ENCODE measurements at regions not wholly inside any gene's neighbourhood (a gene's known extent, or its start where the extent isn't known, plus 50 kb on each side); places are given as distances from the start of the nearest gene placed in this dataset.
A peak's percentile ranks its signal among the peaks of the same experiment; 100 is the strongest.

- H3K4me2 ChIP-seq: no peak overlapping the region
- H3K4me3 ChIP-seq: no peak overlapping the region
- TF ChIP-seq Cebpa-rat (IDR thresholded peaks at IDR 0.05): no peak
- H3K9me3 ChIP-seq: no peaks in the 10 kb centered on the region
- H4K20me1 ChIP-seq: no peaks in the 10 kb centered on the region
- H3K27ac ChIP-seq: no peak overlapping the region
- H3K27me3 ChIP-seq: no peaks in the 10 kb centered on the region
- no peaks in the 10 kb centered on the region for H3K36me3 ChIP-seq
- no peaks in the 10 kb centered on the region for H3K4me1 ChIP-seq
- no peak overlapping the region for H3K9ac ChIP-seq
Observed at GRCh38 chr5:2981035-2981434, 229.6 kb upstream of the IRX2 start.

DNA sequence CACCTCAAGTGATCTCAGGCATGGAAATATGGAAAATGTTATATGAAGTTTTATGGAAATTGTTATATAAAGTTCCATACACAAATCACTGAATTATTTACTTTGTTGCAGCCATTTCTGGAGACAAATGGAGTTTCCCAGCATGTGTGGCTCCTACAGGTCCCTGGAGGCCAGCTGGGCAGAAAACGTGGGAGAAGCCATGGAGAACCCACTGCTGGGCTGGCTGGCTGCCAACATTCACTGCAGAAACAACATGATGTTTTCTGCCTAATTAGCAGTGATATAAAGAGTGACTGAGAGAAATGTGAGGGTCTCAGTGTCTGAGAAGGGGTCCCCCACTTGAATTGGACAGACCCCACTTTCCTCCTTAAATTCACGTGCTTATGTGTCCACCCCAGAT lies 208.8 kb upstream of the IRX2 start:
- H3K36me3 ChIP-seq: no peaks in the 10 kb centered on the region
- 0 out of 2 replicates have a peak overlapping the region, but pooled peaks have one; percentile 3 for H3K4me2 ChIP-seq
- H3K9ac ChIP-seq: no peak overlapping the region
- H3K4me3 ChIP-seq: no peak overlapping the region
- H3K27ac ChIP-seq: no peak overlapping the region
- no peaks in the 10 kb centered on the region for H4K20me1 ChIP-seq
- H3K9me3 ChIP-seq: peaks cover 48% of the 10 kb centered on the region
- no peaks in the 10 kb centered on the region for H3K27me3 ChIP-seq
- no peak for TF ChIP-seq Cebpa-rat (IDR thresholded peaks at IDR 0.05)
- H3K4me1 ChIP-seq: peaks cover 20% of the 10 kb centered on the region

- Histone ChIP-seq H4K20me1 (no peaks in the 10 kb centered on the region), H3K27me3 (no peaks in the 10 kb centered on the region), H3K9me3 (peaks cover 48% of the 10 kb centered on the region), H3K27ac (no peak overlapping the region), H3K36me3 (no peaks in the 10 kb centered on the region), H3K4me1 (peaks cover 7% of the 10 kb centered on the region), H3K9ac (no peak overlapping the region), H3K4me2 (no peak overlapping the region), H3K4me3 (no peak overlapping the region)
- TF ChIP-seq Cebpa-rat (IDR thresholded peaks at IDR 0.05): no peak
Observed at GRCh38 chr5:2958976-2959375, 207.5 kb upstream of the IRX2 start.

DNA sequence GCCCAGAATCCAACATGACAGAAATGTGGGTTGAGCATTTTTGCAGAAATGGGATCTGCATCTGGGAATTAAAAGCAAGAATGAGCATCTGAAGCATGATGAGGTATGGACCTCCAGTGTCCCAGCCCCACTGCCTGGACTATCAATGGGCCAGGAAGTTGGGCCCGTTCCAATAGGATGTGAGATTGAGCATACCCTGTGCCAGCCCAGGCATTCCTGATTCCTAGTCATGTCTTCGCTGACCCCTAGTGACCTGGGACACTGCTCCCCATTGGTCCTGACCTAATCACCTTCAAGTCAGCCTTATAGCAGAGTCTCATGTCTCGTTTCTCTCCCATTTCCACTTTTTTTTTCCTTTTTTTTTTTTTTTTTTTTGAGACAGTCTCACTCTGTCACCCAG lies 197.4 kb upstream of the IRX2 start:
- H3K4me1 ChIP-seq: no peaks in the 10 kb centered on the region
- H4K20me1 ChIP-seq: no peaks in the 10 kb centered on the region
- no peaks in the 10 kb centered on the region for H3K36me3 ChIP-seq
- H3K9me3 ChIP-seq: no peaks in the 10 kb centered on the region
- no peak overlapping the region for H3K27ac ChIP-seq
- no peak overlapping the region for H3K4me2 ChIP-seq
- no peaks in the 10 kb centered on the region for H3K27me3 ChIP-seq
- TF ChIP-seq Cebpa-rat (IDR thresholded peaks at IDR 0.05): no peak
- no peak overlapping the region for H3K4me3 ChIP-seq
- no peak overlapping the region for H3K9ac ChIP-seq

DNA sequence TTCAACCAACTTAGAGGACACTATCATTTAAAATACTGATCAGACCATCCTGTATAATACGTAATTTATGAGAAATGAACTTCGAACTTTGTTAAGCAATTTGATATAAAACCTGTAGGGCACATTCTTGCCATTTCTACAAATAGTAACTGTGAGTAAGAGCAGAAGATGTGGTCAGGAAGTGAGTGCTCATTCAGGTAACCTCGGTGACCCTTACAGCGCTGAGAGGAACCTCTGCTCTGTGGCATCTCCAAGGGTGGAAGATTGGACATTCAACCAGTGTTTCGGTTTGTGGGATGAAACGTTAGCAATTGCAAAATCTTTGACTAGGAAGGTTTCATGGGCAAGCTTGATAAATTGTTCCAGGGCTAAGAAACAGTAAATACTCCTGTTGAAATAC lies 194.8 kb upstream of the IRX2 start:
- no peak overlapping the region for H3K4me2 ChIP-seq
- no peaks in the 10 kb centered on the region for H3K27me3 ChIP-seq
- no peak overlapping the region for H3K9ac ChIP-seq
- H3K36me3 ChIP-seq: no peaks in the 10 kb centered on the region
- H3K4me1 ChIP-seq: no peaks in the 10 kb centered on the region
- H3K27ac ChIP-seq: no peak overlapping the region
- no peaks in the 10 kb centered on the region for H4K20me1 ChIP-seq
- no peak overlapping the region for H3K4me3 ChIP-seq
- no peak for TF ChIP-seq Cebpa-rat (IDR thresholded peaks at IDR 0.05)
- peaks cover 18% of the 10 kb centered on the region for H3K9me3 ChIP-seq

DNA sequence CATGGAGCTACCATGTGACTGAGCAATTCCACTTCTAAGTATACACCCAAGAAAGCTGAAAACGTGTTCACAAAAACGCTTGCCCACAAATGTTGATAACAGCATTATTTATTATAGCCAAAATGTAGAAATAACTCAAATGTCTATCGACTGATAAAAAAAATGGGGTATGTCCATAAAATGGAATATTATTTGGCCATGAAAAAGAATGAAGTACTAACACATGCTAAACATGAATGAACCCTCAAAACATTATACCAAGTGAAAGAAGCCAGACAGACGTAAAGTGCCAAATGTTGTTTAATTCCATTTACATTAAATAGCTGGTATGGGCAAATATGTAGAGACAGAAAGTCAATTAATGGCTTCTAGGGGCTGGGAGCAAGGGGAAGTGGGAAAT lies 184.9 kb upstream of the IRX2 start:
- Histone ChIP-seq H3K4me2 (no peak overlapping the region), H3K4me3 (no peak overlapping the region), H3K27ac (no peak overlapping the region), H3K27me3 (no peaks in the 10 kb centered on the region), H3K9ac (no peak overlapping the region), H3K36me3 (no peaks in the 10 kb centered on the region), H4K20me1 (no peaks in the 10 kb centered on the region), H3K9me3 (peaks cover 8% of the 10 kb centered on the region), H3K4me1 (no peaks in the 10 kb centered on the region)
- no peak for TF ChIP-seq Cebpa-rat (IDR thresholded peaks at IDR 0.05)

GRCh38 chr5:2929779-2930178 lies 178.3 kb upstream of the IRX2 start:
- Histone ChIP-seq H3K27me3 (no peaks in the 10 kb centered on the region), H3K27ac (no peak overlapping the region), H3K4me1 (no peaks in the 10 kb centered on the region), H3K4me2 (no peak overlapping the region), H3K36me3 (no peaks in the 10 kb centered on the region), H3K4me3 (no peak overlapping the region), H4K20me1 (no peaks in the 10 kb centered on the region), H3K9ac (no peak overlapping the region), H3K9me3 (no peaks in the 10 kb centered on the region)
- TF ChIP-seq Cebpa-rat (IDR thresholded peaks at IDR 0.05): no peak

DNA sequence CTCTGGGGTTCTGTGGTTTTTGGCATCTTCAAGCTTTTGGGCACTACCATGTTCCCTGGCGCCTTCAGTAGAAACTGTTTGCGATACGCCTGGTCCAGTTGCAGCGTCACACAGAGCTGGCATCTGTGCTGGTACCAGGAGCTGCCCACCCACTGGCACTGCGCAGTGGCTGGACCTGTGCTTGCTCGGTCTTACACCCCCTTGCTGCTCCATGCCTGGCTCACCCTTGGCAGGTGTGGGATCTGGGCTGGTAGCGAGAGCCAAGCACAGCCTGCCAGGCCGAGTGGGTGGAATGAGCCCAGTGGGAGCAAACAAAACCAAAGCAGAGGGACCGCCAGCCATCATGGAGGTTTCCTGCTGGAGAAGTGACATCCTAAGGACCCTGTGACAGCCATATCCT lies 170.2 kb upstream of the IRX2 start:
- TF ChIP-seq Cebpa-rat (IDR thresholded peaks at IDR 0.05): no peak
- no peaks in the 10 kb centered on the region for H3K27me3 ChIP-seq
- H3K9ac ChIP-seq: no peak overlapping the region
- no peak overlapping the region for H3K27ac ChIP-seq
- H3K9me3 ChIP-seq: peaks cover 42% of the 10 kb centered on the region
- no peak overlapping the region for H3K4me2 ChIP-seq
- H3K36me3 ChIP-seq: no peaks in the 10 kb centered on the region
- no peak overlapping the region for H3K4me3 ChIP-seq
- H4K20me1 ChIP-seq: no peaks in the 10 kb centered on the region
- no peaks in the 10 kb centered on the region for H3K4me1 ChIP-seq

GRCh38 chr5:2921176-2921575 lies 169.7 kb upstream of the IRX2 start:
- Histone ChIP-seq H3K9me3 (peaks cover 42% of the 10 kb centered on the region), H3K4me1 (no peaks in the 10 kb centered on the region)

DNA sequence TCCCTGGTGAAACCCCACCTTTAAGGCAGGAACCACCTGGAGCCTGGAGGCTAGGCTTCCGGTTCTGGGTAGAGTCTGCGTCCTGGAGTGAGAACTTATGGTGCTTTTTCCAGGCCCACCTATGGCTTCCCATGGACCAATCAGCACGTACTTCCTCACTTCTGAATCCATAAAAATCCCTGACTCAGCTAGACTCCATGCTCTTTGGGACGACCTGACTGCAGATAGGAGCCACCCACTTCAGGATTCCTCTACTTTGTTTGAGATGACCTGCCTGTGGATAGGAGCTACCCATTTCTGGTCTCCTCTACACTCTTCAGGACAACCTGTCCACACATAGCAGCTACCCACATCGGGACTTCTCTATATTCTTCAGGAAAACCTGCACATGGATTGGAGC lies 168.8 kb upstream of the IRX2 start:
- no peak overlapping the region for H3K4me3 ChIP-seq
- H3K9me3 ChIP-seq: peaks cover 42% of the 10 kb centered on the region
- H3K27ac ChIP-seq: no peak overlapping the region
- H3K27me3 ChIP-seq: no peaks in the 10 kb centered on the region
- no peaks in the 10 kb centered on the region for H4K20me1 ChIP-seq
- no peaks in the 10 kb centered on the region for H3K36me3 ChIP-seq
- H3K4me1 ChIP-seq: no peaks in the 10 kb centered on the region
- no peak overlapping the region for H3K9ac ChIP-seq
- TF ChIP-seq Cebpa-rat (IDR thresholded peaks at IDR 0.05): no peak
- H3K4me2 ChIP-seq: no peak overlapping the region

More at GRCh38 chr5:2921176-2921575, 169.7 kb upstream of the IRX2 start:
- Histone ChIP-seq H3K9ac (no peak overlapping the region), H3K27ac (no peak overlapping the region), H3K27me3 (no peaks in the 10 kb centered on the region), H3K4me3 (no peak overlapping the region), H3K4me2 (no peak overlapping the region), H3K36me3 (no peaks in the 10 kb centered on the region), H4K20me1 (no peaks in the 10 kb centered on the region)
- no peak for TF ChIP-seq Cebpa-rat (IDR thresholded peaks at IDR 0.05)

GRCh38 chr5:2919310-2920018 lies 168.0 kb upstream of the IRX2 start:
- no peak for TF ChIP-seq Cebpa-rat (IDR thresholded peaks at IDR 0.05)
- Histone ChIP-seq H3K9me3 (peaks cover 42% of the 10 kb centered on the region), H3K9ac (no peak overlapping the region)

More at GRCh38 chr5:2919310-2920018, 168.0 kb upstream of the IRX2 start:
- Histone ChIP-seq H4K20me1 (no peaks in the 10 kb centered on the region), H3K4me2 (no peak overlapping the region), H3K4me1 (no peaks in the 10 kb centered on the region), H3K27ac (no peak overlapping the region), H3K27me3 (no peaks in the 10 kb centered on the region), H3K4me3 (no peak overlapping the region), H3K36me3 (no peaks in the 10 kb centered on the region)

Measured in BLaER1 (cell line).